ENCODE measurements at regions not wholly inside any gene's neighbourhood (a gene's known extent, or its start where the extent isn't known, plus 50 kb on each side); places are given as distances from the start of the nearest gene placed in this dataset.

DNA sequence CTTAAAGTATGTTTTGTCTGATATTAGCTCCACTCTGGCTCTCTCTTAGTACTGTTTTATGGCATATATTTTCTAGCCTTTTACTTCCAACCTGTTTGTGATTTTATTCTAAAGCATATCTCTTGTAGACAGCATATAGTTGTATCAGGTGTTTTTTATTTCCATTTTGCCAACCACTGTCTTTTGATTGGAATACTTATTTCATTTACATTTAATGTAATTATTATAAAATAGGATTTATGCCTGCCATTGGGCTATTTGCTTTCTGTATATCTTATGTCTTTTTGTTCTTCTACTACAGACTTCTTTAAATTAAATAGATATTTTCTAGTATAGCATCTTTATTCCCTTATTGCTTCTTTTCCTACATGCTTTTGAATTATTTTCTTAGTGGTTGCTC is 67.3 kb downstream of the LRRC30 start:
- H3K14ac ChIP-seq (ENCODE audit: insufficient read depth, low read length), result no peak overlapping the region
- H3K18ac ChIP-seq (ENCODE audit: insufficient read length, low read depth, low read length), result no peak overlapping the region
- H3K9me3 ChIP-seq (ENCODE audit: control insufficient read depth, low read depth, low read length), result no peaks in the 10 kb centered on the region
- H4K5ac ChIP-seq (ENCODE audit: insufficient read length, low read depth, low read length), result no peak overlapping the region
- H2BK20ac ChIP-seq (ENCODE audit: low read depth, low read length, poor library complexity, severe bottlenecking), result no peak overlapping the region
- no peaks in the 10 kb centered on the region for H3K23me2 ChIP-seq (ENCODE audit: insufficient read length, low read depth, low read length, poor library complexity, severe bottlenecking)
- Mint-ChIP-seq H3K4me3 (no peak overlapping the region), H3K36me3 (ENCODE audit: insufficient read depth in 1 of 3, low read depth in 3 of 3) (peaks cover 4 to 21% (median 6%) of the 10 kb centered on the region in 3 experiments), H3K4me1 (no peaks in the 10 kb centered on the region), H3K27me3 (ENCODE audit: low read depth) (peaks cover 1% of the 10 kb centered on the region; the same call in 1 of the 2 replicates), H3K27ac (no peak overlapping the region), H3K9me3 (peaks cover 41% of the 10 kb centered on the region in 2 experiments)
- no peak overlapping the region for H3K56ac ChIP-seq (ENCODE audit: insufficient read length, low read depth, low read length)
- TF ChIP-seq, protein P1, sequence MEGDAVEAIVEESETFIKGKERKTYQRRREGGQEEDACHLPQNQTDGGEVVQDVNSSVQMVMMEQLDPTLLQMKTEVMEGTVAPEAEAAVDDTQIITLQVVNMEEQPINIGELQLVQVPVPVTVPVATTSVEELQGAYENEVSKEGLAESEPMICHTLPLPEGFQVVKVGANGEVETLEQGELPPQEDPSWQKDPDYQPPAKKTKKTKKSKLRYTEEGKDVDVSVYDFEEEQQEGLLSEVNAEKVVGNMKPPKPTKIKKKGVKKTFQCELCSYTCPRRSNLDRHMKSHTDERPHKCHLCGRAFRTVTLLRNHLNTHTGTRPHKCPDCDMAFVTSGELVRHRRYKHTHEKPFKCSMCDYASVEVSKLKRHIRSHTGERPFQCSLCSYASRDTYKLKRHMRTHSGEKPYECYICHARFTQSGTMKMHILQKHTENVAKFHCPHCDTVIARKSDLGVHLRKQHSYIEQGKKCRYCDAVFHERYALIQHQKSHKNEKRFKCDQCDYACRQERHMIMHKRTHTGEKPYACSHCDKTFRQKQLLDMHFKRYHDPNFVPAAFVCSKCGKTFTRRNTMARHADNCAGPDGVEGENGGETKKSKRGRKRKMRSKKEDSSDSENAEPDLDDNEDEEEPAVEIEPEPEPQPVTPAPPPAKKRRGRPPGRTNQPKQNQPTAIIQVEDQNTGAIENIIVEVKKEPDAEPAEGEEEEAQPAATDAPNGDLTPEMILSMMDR (conservative IDR thresholded peaks at IDR 0.05), result no peak
- H2AK5ac ChIP-seq (ENCODE audit: insufficient read length, low read length), result no peak overlapping the region
- no peak overlapping the region for H2BK15ac ChIP-seq (ENCODE audit: low read depth, low read length)
- H2AFZ ChIP-seq (ENCODE audit: low read length), result no peak overlapping the region
- H4K8ac ChIP-seq (replicated peaks; ENCODE audit: insufficient read length, low read depth, low read length), result no peak overlapping the region
- no peaks in the 10 kb centered on the region for H3K4me1 ChIP-seq (ENCODE audit: insufficient read depth, low read length)
- H3K4ac ChIP-seq (ENCODE audit: low read depth, low read length), result no peak overlapping the region
- no peak overlapping the region for H2BK5ac ChIP-seq (ENCODE audit: insufficient read length, low read length)
- no peak overlapping the region for H2BK120ac ChIP-seq (ENCODE audit: low read depth, low read length, poor library complexity, severe bottlenecking)
- no peaks in the 10 kb centered on the region for H4K20me1 ChIP-seq (ENCODE audit: control insufficient read depth, insufficient read depth, insufficient read length)
- no peak overlapping the region for H3K9ac ChIP-seq (ENCODE audit: extremely low read depth, insufficient read length, low read length)
- no peak overlapping the region for H2BK12ac ChIP-seq (ENCODE audit: insufficient read length, low read depth, low read length)
- no peak overlapping the region for H3K27ac ChIP-seq (ENCODE audit: insufficient read length, low read depth, low read length)
- H3K27me3 ChIP-seq (ENCODE audit: insufficient read depth, low read length), result no peaks in the 10 kb centered on the region
- H3K4me2 ChIP-seq (ENCODE audit: insufficient read depth, insufficient read length, low read length), result no peak overlapping the region
- H3K79me1 ChIP-seq (ENCODE audit: insufficient read depth, low read depth, low read length, poor library complexity, severe bottlenecking), result no peaks in the 10 kb centered on the region
- no peak overlapping the region for H3K23ac ChIP-seq (ENCODE audit: insufficient read length, low read depth, low read length)
- H3T11ph ChIP-seq (ENCODE audit: low read length), result no peak overlapping the region
- no peak overlapping the region for H4K91ac ChIP-seq (ENCODE audit: insufficient read length, low read depth, low read length)
- H3K79me2 ChIP-seq (ENCODE audit: insufficient read depth, low read length), result no peaks in the 10 kb centered on the region
- DNase-seq, result no peak

Data from H9 (cell line).